GM12878 (cell line): ENCODE measurements at regions not wholly inside any gene's neighbourhood (a gene's known extent, or its start where the extent isn't known, plus 50 kb on each side); places are given as distances from the start of the nearest gene placed in this dataset.

Source experiments
- ATAC-seq: fragments of 200-7000 bp; cut with Tn5 transposase; 3 replicates; pipeline ENCODE4 v1.9.1; 2020; ENCODE audit warnings: mild to moderate bottlenecking, moderate library complexity
- BruUV-seq: library from RNA; stranded (reverse); fragments of 400-500 nt; replicated peaks from 2 replicates; lab custom pipeline; 2021; lab: Mats Ljungman, UMichigan
- CTCF ChIA-PET: fragments of 300-600 bp; sonication (Branson Sonifier 250); formaldehyde crosslinking; extraction: SDS; loops from one replicate; lab custom pipeline; 2021; ENCODE audit warnings: inconsistent platforms; lab: Yijun Ruan, JAX
- POLR2A ChIA-PET: fragments of 350-600 bp; formaldehyde crosslinking; extraction: SDS; loops from one replicate; lab custom pipeline; 2021; ENCODE audit warnings: inconsistent platforms; lab: Charles Lee
- RAD21 ChIA-PET: fragments of 300-600 bp; sonication (Branson Sonifier 250); formaldehyde crosslinking; loops from one replicate; lab custom pipeline; 2023; ENCODE audit warnings: antibody characterized with exemption; ENCODE audit not compliant: unreplicated experiment; lab: Charles Lee
- SMC1A ChIA-PET: fragments of 300-600 bp; sonication (Branson Sonifier 250); formaldehyde crosslinking; loops from one replicate; lab custom pipeline; 2023; ENCODE audit not compliant: unreplicated experiment, uncharacterized antibody; lab: Charles Lee
- DNase-seq: peaks from one replicate; pipeline ENCODE4 v3.0.0-alpha.2; 2011; ENCODE audit warnings: low read depth, low spot score
- FAIRE-seq: peaks from 3 replicates; lab custom pipeline; 2011; peaks lifted over from hg19 to GRCh38; lab: Jason Lieb, UNC
- H2AFZ ChIP-seq: 2 replicates; pipeline ENCODE4 v1.6.0; 2011; ENCODE audit warnings: low read depth, low read length, control low read depth; ENCODE audit not compliant: control insufficient read depth
- H3K27ac ChIP-seq: 2 replicates; pipeline ENCODE4 v1.5.1; 2011; ENCODE audit warnings: control low read depth; ENCODE audit not compliant: control insufficient read depth, insufficient read depth
- H3K27me3 ChIP-seq, 2 experiments: replicated peaks in 1 of 2; 2 replicates each; pipeline versions ENCODE4 v1.6.0 to v1.6.1; 2011; ENCODE audit warnings: low read length in 1 of 2; ENCODE audit not compliant: control insufficient read depth in 2 of 2, insufficient read depth in 2 of 2
- H3K36me3 ChIP-seq, 2 experiments: 2 replicates each; pipeline ENCODE4 v1.5.1; 2011; ENCODE audit warnings: low read length in 1 of 2; ENCODE audit not compliant: control insufficient read depth in 2 of 2, insufficient read depth in 2 of 2
- H3K4me1 ChIP-seq: 2 replicates; pipeline ENCODE4 v1.6.1; 2011; ENCODE audit warnings: mild to moderate bottlenecking, low read length, moderate library complexity, mixed read lengths; ENCODE audit not compliant: control insufficient read depth, insufficient read depth
- H3K4me2 ChIP-seq: 2 replicates; pipeline ENCODE4 v1.6.0; 2011; ENCODE audit warnings: control low read depth; ENCODE audit not compliant: control insufficient read depth, insufficient read depth
- H3K4me3 ChIP-seq: fragments of 200-600 bp; sonication (generic); 2 replicates; pipeline ENCODE4 v1.5.1; 2016
- H3K79me2 ChIP-seq: 2 replicates; pipeline ENCODE4 v1.6.0; 2011; ENCODE audit warnings: low read length; ENCODE audit not compliant: control insufficient read depth, insufficient read depth
- H3K9ac ChIP-seq: 2 replicates; pipeline ENCODE4 v1.8.0; 2011; ENCODE audit warnings: low read length, control low read depth, mixed read lengths; ENCODE audit not compliant: control insufficient read depth, insufficient read depth
- H3K9me3 ChIP-seq: replicated peaks from 3 replicates; pipeline ENCODE4 v1.5.1; 2011; ENCODE audit warnings: mild to moderate bottlenecking, low read length; ENCODE audit not compliant: control insufficient read depth, insufficient read depth
- H4K20me1 ChIP-seq: 2 replicates; pipeline ENCODE4 v1.6.0; 2011; ENCODE audit not compliant: control insufficient read depth, insufficient read depth
- BHLHE40 ChIP-seq, 2 experiments: fragments of 450-650 bp in 1 of 2; IDR thresholded peaks; 2 replicates each; pipeline ENCODE4 v1.6.1; 2011 to 2017; ENCODE audit warnings: low read depth in 2 of 2, borderline replicate concordance in 1 of 2, improper control_type of control experiment in 1 of 2, low read length in 1 of 2, mild to moderate bottlenecking in 1 of 2
- CBX5 ChIP-seq: sonication (generic); IDR thresholded peaks from 2 replicates; pipeline ENCODE4 v1.6.1; 2016; ENCODE audit warnings: low read depth, moderate library complexity, mild to moderate bottlenecking, inconsistent platforms
- EP300 ChIP-seq, 2 experiments: fragments of 150-350 bp in 1 of 2; IDR thresholded peaks; 2 replicates each; pipeline ENCODE4 v1.6.1; 2011 to 2012; ENCODE audit warnings: low read depth in 2 of 2, low read length in 2 of 2, borderline replicate concordance in 1 of 2, improper control_type of control experiment in 1 of 2, inconsistent platforms in 1 of 2; ENCODE audit not compliant: control insufficient read depth in 1 of 2
- ETV6 ChIP-seq, 2 experiments: fragments of 450-650 bp in 1 of 2; IDR thresholded peaks in 1 of 2; conservative IDR thresholded peaks in 1 of 2; 2 replicates each; pipeline ENCODE4 v1.6.1; 2014; ENCODE audit warnings: antibody characterized with exemption in 1 of 2, borderline replicate concordance in 1 of 2, low read depth in 1 of 2, mild to moderate bottlenecking in 1 of 2, moderate library complexity in 1 of 2
- HDAC2 ChIP-seq: fragments of 200-600 bp; sonication (generic); IDR thresholded peaks from 2 replicates; pipeline ENCODE4 v1.6.1; 2017
- IRF3 ChIP-seq: fragments of 450-650 bp; IDR thresholded peaks from 2 replicates; pipeline ENCODE4 v1.6.1; 2014; ENCODE audit warnings: mild to moderate bottlenecking
- KLF5 ChIP-seq: fragments of 450-650 bp; IDR thresholded peaks from 2 replicates; pipeline ENCODE4 v1.6.1; 2014; ENCODE audit warnings: mild to moderate bottlenecking; ENCODE audit not compliant: partially characterized antibody
- MEF2A ChIP-seq: IDR thresholded peaks from 2 replicates; pipeline ENCODE4 v1.6.1; 2011; ENCODE audit warnings: low read depth, mild to moderate bottlenecking, low read length, moderate library complexity; ENCODE audit not compliant: insufficient read depth
- NR2C2 ChIP-seq: IDR thresholded peaks from 2 replicates; pipeline ENCODE4 v1.6.1; 2011; ENCODE audit warnings: borderline replicate concordance, low read depth; ENCODE audit not compliant: control insufficient read depth, insufficient read length
- RAD21 ChIP-seq: IDR thresholded peaks from 2 replicates; pipeline ENCODE4 v1.6.1; 2011; ENCODE audit warnings: mild to moderate bottlenecking, low read depth, low read length, moderate library complexity; ENCODE audit not compliant: insufficient read depth
- RFX5 ChIP-seq: IDR thresholded peaks from 2 replicates; pipeline ENCODE4 v1.6.1; 2011; ENCODE audit warnings: low read depth, low read length, improper control_type of control experiment
- SUPT20H ChIP-seq: IDR thresholded peaks from 2 replicates; pipeline ENCODE4 v1.6.1; 2011; ENCODE audit warnings: low read depth, mild to moderate bottlenecking, low read length, moderate library complexity, borderline replicate concordance; ENCODE audit not compliant: control insufficient read depth
- TAF1 ChIP-seq: IDR thresholded peaks from 2 replicates; pipeline ENCODE4 v1.6.1; 2011; ENCODE audit warnings: mild to moderate bottlenecking, low read depth, low read length, borderline replicate concordance
- ZNF24 ChIP-seq: fragments of 450-650 bp; IDR thresholded peaks from 2 replicates; pipeline ENCODE4 v1.6.1; 2017; ENCODE audit warnings: antibody characterized with exemption, mild to moderate bottlenecking
- ZNF687 ChIP-seq: fragments of 450-650 bp; IDR thresholded peaks from 2 replicates; pipeline ENCODE4 v1.6.1; 2017; ENCODE audit warnings: mild to moderate bottlenecking, moderate library complexity
- WGBS: methylation state at CpG from one replicate; pipeline ENCODE4 v1.1.6; 2016; ENCODE audit warnings: low lambda C conversion rate; ENCODE audit not compliant: insufficient replicate concordance, insufficient coverage; ENCODE audit errors: missing lambda C conversion rate; 5-methylcytosine and 5-hydroxymethylcytosine counted together
- in situ Hi-C: fragments of 300-500 bp; cut with MboI; formaldehyde crosslinking; loops from 9 replicates; pipeline ENCODE4 v1.14.3; 2018; ENCODE audit warnings: mixed read lengths
- intact Hi-C: fragments of 100-400 bp; cut with micrococcal nuclease; formaldehyde crosslinking; loops from one replicate; pipeline ENCODE4 v1.14.2; 2022; ENCODE audit not compliant: unreplicated experiment
- TF ChIP-seq, protein P1 (sequence below): IDR thresholded peaks from 2 replicates; pipeline ENCODE4 v1.6.1; 2012; ENCODE audit warnings: low read depth, low read length, improper control_type of control experiment

- no peak for TF ChIP-seq ZNF687
- TF ChIP-seq, protein P1, sequence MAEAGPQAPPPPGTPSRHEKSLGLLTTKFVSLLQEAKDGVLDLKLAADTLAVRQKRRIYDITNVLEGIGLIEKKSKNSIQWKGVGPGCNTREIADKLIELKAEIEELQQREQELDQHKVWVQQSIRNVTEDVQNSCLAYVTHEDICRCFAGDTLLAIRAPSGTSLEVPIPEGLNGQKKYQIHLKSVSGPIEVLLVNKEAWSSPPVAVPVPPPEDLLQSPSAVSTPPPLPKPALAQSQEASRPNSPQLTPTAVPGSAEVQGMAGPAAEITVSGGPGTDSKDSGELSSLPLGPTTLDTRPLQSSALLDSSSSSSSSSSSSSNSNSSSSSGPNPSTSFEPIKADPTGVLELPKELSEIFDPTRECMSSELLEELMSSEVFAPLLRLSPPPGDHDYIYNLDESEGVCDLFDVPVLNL = no peak
Observed at GRCh38 chr7:42747044-42747443, 164.8 kb downstream of the C7orf25 start (continued).

DNA sequence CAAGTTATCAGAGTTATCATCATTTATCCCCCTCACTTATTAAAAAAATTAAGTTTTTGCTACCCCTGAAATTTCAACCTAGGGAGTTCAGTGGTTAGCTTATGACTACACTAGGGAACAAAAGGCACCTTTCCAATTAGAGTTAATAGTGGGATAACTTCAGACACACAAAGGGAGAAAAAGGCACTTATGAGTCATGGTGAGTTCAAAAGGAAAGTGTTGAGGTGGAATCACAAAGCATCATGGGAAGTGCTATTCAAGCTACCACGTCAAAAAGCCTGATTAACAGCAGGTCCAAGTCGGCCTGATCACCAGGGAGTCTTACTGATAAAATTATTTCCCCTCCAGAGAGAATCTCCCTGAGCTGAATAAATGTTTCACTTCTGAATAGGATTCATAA is 165.7 kb downstream of the C7orf25 start:
- in situ Hi-C loops = no loop called here
- H3K36me3 ChIP-seq = no peaks in the 10 kb centered on the region
- DNase-seq (no peak), ATAC-seq (no peak), FAIRE-seq (no peak)
- H2AFZ ChIP-seq = no peak overlapping the region
- no peaks in the 10 kb centered on the region; a peak in 1 of 4 replicates for H3K27me3 ChIP-seq
- H3K79me2 ChIP-seq = no peaks in the 10 kb centered on the region
- no peaks in the 10 kb centered on the region for H3K4me1 ChIP-seq
- no peaks in the 10 kb centered on the region for H3K9me3 ChIP-seq
- intact Hi-C loops = no loop called here
- H3K4me2 ChIP-seq = no peak overlapping the region
- ChIA-PET SMC1A (no interaction called here), POLR2A (no interaction called here), CTCF (interaction anchor here (1.0 to 1.9 kb wide), 4 partner anchors 9 to 25 kb away, joined by 4 to 6 read pairs (median 5); no protein-coding TSS in a partner anchor), RAD21 (no interaction called here)
- no peak overlapping the region for H3K4me3 ChIP-seq
- H4K20me1 ChIP-seq = no peaks in the 10 kb centered on the region
- WGBS = 3% methylated on average over 2 of the region's 2 CpGs
- BruUV-seq = no TSS peak
- H3K27ac ChIP-seq = no peak overlapping the region
- H3K9ac ChIP-seq = no peak overlapping the region
- no peak for TF ChIP-seq SUPT20H
- TF ChIP-seq ZNF24 = no peak
- TF ChIP-seq KLF5 = no peak
- TF ChIP-seq RAD21 = no peak
- TF ChIP-seq TAF1 = no peak
- TF ChIP-seq ETV6 (conservative IDR thresholded peaks at IDR 0.05 in 1 of 2, IDR thresholded peaks at IDR 0.05 in 1 of 2; ENCODE audit: borderline replicate concordance in 1 of 2, low read depth in 1 of 2) = no peak
- no peak for TF ChIP-seq HDAC2
- no peak for TF ChIP-seq CBX5
- no peak for TF ChIP-seq IRF3
- TF ChIP-seq NR2C2 = no peak
- no peak for TF ChIP-seq MEF2A
- TF ChIP-seq BHLHE40 (IDR thresholded peaks at IDR 0.05; ENCODE audit: borderline replicate concordance in 1 of 2, low read depth in 2 of 2, low read length in 1 of 2) = no peak
- no peak for TF ChIP-seq EP300 (IDR thresholded peaks at IDR 0.05; ENCODE audit: borderline replicate concordance in 1 of 2, control insufficient read depth in 1 of 2, low read depth in 2 of 2, low read length in 2 of 2)
- no peak for TF ChIP-seq RFX5
